SK-N-MC (cell line): ENCODE measurements at regions not wholly inside any gene's neighbourhood (a gene's known extent, or its start where the extent isn't known, plus 50 kb on each side); places are given as distances from the start of the nearest gene placed in this dataset.

Experiments
- DNase-seq: peaks from one replicate; pipeline ENCODE4 v3.0.0-alpha.2; 2011; ENCODE audit warnings: low read depth, low spot score
- H3K27ac ChIP-seq: fragments of 200-600 bp; sonication (generic); 2 replicates; pipeline ENCODE4 v1.5.1; 2016; ENCODE audit warnings: mixed run types
- H3K36me3 ChIP-seq: fragments of 200-600 bp; sonication (generic); 2 replicates; pipeline ENCODE4 v1.6.1; 2017; ENCODE audit warnings: antibody characterized with exemption, low read length, mixed read lengths; ENCODE audit not compliant: insufficient read depth
- H3K4me3 ChIP-seq: fragments of 200-600 bp; sonication (generic); 2 replicates; pipeline ENCODE4 v1.5.1; 2016
- H3K9ac ChIP-seq: fragments of 200-600 bp; sonication (generic); 2 replicates; pipeline ENCODE4 v1.8.0; 2017; ENCODE audit warnings: mixed run types, mixed read lengths; ENCODE audit not compliant: insufficient read length
- H3K9me3 ChIP-seq: fragments of 200-600 bp; sonication (generic); 2 replicates; pipeline ENCODE4 v1.6.1; 2017; ENCODE audit warnings: low read depth, mild to moderate bottlenecking, antibody characterized with exemption, low read length, moderate library complexity, mixed read lengths
- EZH2 ChIP-seq: fragments of 200-600 bp; sonication (generic); IDR thresholded peaks from one replicate; pipeline ENCODE4 v1.6.1; 2017; ENCODE audit warnings: antibody characterized with exemption
- FOXP2 ChIP-seq: optimal IDR thresholded peaks from 2 replicates; pipeline ENCODE3; 2011; ENCODE audit warnings: mild to moderate bottlenecking, moderate library complexity; ENCODE audit not compliant: insufficient read depth; ENCODE audit errors: extremely low read length, control extremely low read depth
- POLR2AphosphoS5 ChIP-seq: IDR thresholded peaks from 2 replicates; pipeline ENCODE4 v1.6.1; 2012; ENCODE audit warnings: mild to moderate bottlenecking, low read depth, low read length, borderline replicate concordance

- TF ChIP-seq POLR2AphosphoS5 (no peak), FOXP2 (no peak), EZH2 (no peak)
- no peak for DNase-seq
- Histone ChIP-seq H3K36me3 (no peaks in the 10 kb centered on the region), H3K9ac (peak overlapping the region; percentile 30), H3K27ac (peak overlapping the region; percentile 74), H3K9me3 (peaks cover under 1% of the 10 kb centered on the region; the same call in 1 of the 2 replicates), H3K4me3 (no peak overlapping the region)
These were observed 443.2 kb upstream of the JARID2 start for GRCh38 chr6:14802514-14803160.

DNA sequence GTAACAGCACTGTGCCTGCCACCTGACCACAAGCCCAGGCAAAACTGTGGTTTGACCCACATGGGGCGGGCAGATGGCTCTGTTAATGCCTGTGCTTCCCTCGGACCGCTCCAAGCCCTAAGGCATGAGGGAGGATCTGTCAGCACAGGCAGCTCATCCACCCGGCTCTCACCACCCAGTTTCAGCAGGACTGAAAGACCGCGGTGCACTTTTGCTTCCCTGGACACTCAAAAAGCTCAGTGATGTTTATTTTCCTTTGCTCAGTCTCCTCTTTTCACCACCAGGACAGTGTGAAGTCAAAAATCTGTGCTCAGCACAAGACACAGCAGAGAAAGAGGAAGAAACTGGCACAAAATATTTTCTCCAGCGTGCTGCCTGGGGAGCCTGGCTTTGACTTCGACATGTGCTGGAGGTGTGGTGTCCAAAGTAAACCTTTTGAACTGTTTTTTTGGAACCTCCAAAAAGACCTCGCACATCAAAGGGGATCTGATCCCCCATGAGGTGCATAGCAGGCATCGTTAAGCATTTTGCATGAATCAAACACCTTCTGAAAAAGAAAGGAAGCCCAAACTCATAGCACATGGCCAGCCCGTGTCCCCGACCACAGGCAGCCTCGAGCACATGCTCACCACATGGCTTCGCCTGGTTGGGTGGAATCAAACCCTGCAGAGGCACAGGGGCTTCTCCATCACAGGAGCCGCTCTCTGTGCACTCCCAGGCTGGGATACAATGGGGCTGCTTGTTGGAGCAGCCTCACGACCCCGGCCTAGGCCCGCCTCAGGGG, 441.7 kb upstream of the JARID2 start:
- Histone ChIP-seq H3K9ac (no peak overlapping the region), H3K9me3 (peaks cover 8% of the 10 kb centered on the region; the same call in 1 of the 2 replicates), H3K27ac (no peak overlapping the region), H3K36me3 (no peaks in the 10 kb centered on the region), H3K4me3 (no peak overlapping the region)
- no peak for TF ChIP-seq EZH2
- TF ChIP-seq POLR2AphosphoS5 = no peak
- TF ChIP-seq FOXP2 = no peak
- no peak for DNase-seq

DNA sequence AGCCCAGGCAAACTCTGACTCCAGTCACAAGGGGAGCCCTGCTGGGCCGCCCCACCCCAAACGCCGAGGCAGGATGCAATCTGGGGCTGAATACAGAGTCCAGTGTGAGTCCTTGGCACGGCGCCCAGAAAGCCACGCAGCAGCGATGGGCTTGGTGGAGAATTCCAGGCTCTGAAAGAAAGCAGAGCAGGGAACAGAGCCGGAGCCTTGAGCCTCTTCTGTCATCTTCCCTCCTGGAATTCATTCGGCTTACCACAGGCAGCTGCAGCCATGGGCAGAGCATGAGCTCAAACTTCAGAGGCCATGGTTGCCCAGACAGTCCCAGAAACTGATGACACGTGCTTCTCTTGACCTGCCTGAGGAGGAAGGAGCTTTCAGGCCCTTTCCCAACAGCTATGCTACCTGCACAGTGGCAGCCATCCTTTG, 441.1 kb upstream of the JARID2 start:
- no peak for TF ChIP-seq POLR2AphosphoS5
- TF ChIP-seq FOXP2 = no peak
- TF ChIP-seq EZH2 = no peak
- H3K9me3 ChIP-seq = peaks cover 8% of the 10 kb centered on the region; the same call in 1 of the 2 replicates
- H3K9ac ChIP-seq = no peak overlapping the region
- H3K4me3 ChIP-seq = no peak overlapping the region
- H3K27ac ChIP-seq = no peak overlapping the region
- H3K36me3 ChIP-seq = no peaks in the 10 kb centered on the region
- DNase-seq = no peak

GRCh38 chr6:14806101-14806500, 439.8 kb upstream of the JARID2 start:
- no peak for DNase-seq
- Histone ChIP-seq H3K36me3 (no peaks in the 10 kb centered on the region), H3K9me3 (peaks cover 8% of the 10 kb centered on the region; the same call in 1 of the 2 replicates), H3K27ac (no peak overlapping the region), H3K9ac (no peak overlapping the region), H3K4me3 (no peak overlapping the region)
- TF ChIP-seq EZH2 (no peak), FOXP2 (no peak), POLR2AphosphoS5 (no peak)

GRCh38 chr6:14807130-14807529, 438.7 kb upstream of the JARID2 start:
- H3K9me3 ChIP-seq = peaks cover 8% of the 10 kb centered on the region; the same call in 1 of the 2 replicates
- no peak overlapping the region for H3K9ac ChIP-seq
- no peaks in the 10 kb centered on the region for H3K36me3 ChIP-seq
- no peak overlapping the region for H3K4me3 ChIP-seq
- TF ChIP-seq EZH2 (no peak), FOXP2 (no peak)
- H3K27ac ChIP-seq = no peak overlapping the region
- no peak for DNase-seq

DNA sequence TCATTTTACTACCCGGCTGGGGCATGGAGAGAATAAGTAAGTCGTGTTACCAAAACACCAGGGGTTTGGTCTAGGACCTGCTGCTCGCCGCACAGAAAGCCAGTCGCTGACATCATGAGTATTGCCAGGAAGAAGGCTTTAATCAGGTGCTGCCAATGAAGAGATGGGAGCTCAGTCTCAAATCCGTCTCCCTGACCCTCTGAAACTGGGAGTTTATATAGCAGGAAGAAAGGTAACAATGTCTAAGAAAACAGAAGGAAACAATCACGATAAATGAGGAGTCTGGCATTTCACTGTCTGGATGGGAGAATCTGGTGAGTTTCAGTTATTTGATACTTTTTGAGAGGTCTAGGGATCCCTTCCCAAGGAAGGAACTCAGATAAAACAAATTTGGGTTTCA, 437.9 kb upstream of the JARID2 start:
- Histone ChIP-seq H3K4me3 (no peak overlapping the region), H3K9me3 (peaks cover 8% of the 10 kb centered on the region; the same call in 1 of the 2 replicates), H3K27ac (no peak overlapping the region), H3K36me3 (no peaks in the 10 kb centered on the region), H3K9ac (no peak overlapping the region)
- no peak for DNase-seq
- TF ChIP-seq POLR2AphosphoS5 (no peak), FOXP2 (no peak), EZH2 (no peak)

DNA sequence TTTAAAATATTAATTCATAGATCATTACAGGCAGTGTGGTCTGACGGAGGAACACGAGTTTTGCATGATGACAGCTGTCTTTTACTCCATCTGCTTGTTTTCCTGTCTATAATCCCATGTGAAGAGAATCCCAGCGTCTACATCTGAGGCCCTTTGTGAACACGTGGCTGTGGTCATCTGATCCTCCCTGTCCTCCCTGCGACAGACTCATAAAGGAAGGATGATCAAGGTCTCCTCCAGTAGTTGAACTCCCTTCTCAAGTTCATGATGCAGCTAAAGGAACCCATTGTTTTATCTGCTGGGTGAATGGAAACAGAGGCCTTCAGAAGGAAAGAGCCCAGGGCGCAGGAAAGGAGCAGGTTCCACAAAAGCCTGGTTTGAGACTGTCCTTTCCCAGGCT, 435.8 kb upstream of the JARID2 start:
- Histone ChIP-seq H3K9ac (no peak overlapping the region), H3K4me3 (no peak overlapping the region), H3K9me3 (peaks cover 8% of the 10 kb centered on the region; the same call in 1 of the 2 replicates), H3K27ac (no peak overlapping the region), H3K36me3 (no peaks in the 10 kb centered on the region)
- TF ChIP-seq FOXP2 (no peak), POLR2AphosphoS5 (no peak), EZH2 (no peak)
- no peak for DNase-seq

DNA sequence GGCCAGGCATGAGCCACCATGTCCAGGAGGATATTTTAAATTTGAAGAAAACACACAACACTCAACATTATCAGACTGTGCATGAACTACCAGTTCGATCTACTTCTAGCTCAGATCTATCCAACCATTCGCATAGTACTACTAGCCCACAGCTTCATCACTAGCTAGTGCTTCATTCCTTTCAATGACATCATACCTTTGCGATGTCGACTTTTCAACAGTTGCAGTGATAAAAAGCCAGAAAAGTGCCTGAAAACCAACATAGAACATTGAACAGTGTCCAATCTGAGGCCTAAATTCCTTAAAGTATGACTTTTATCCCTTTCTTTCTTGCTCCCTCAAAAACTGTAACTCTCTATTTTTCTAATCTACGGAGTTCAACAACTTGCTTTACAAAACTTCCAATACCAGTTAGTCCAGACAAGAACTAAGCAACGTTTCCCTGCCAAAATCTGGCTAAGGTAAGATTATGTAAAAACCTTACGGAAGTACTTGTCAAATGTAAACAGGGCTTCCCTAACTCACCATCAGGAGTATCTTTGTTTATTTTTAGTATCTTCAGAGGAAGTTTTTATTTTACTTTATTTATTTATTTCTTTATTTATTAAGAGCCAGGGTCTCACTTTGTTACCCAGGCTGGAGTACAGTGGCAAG, 434.0 kb upstream of the JARID2 start:
- Histone ChIP-seq H3K36me3 (no peaks in the 10 kb centered on the region), H3K27ac (no peak overlapping the region), H3K9ac (no peak overlapping the region), H3K4me3 (no peak overlapping the region), H3K9me3 (peaks cover 8% of the 10 kb centered on the region; the same call in 1 of the 2 replicates)
- no peak for TF ChIP-seq POLR2AphosphoS5
- no peak for TF ChIP-seq EZH2
- no peak for TF ChIP-seq FOXP2
- DNase-seq = no peak
